ENCODE measurements at regions not wholly inside any gene's neighbourhood (a gene's known extent, or its start where the extent isn't known, plus 50 kb on each side); places are given as distances from the start of the nearest gene placed in this dataset.

- TF ChIP-seq BCL11A (IDR thresholded peaks at IDR 0.05; ENCODE audit: low read depth, low read length): no peak
- TF ChIP-seq SP1 (IDR thresholded peaks at IDR 0.05; ENCODE audit: low read depth, low read length): no peak
- no peak for TF ChIP-seq SMARCA5 (IDR thresholded peaks at IDR 0.05)
- no peak for TF ChIP-seq MTA2 (IDR thresholded peaks at IDR 0.05; ENCODE audit: low read depth)
- no peak for TF ChIP-seq ZNF274 (IDR thresholded peaks at IDR 0.05; ENCODE audit: insufficient read depth, insufficient read length)
- TF ChIP-seq ZNF384 (IDR thresholded peaks at IDR 0.05; ENCODE audit: borderline replicate concordance, low read depth, low read length): no peak
- TF ChIP-seq SUZ12 (IDR thresholded peaks at IDR 0.05; ENCODE audit: unreplicated experiment): no peak
- no peak for TF ChIP-seq YY1 (IDR thresholded peaks at IDR 0.05; ENCODE audit: low read depth, low read length)
- TF ChIP-seq POLR2A (IDR thresholded peaks at IDR 0.05; ENCODE audit: low read depth, low read length): no peak
- TF ChIP-seq CREB1 (IDR thresholded peaks at IDR 0.05; ENCODE audit: low read depth): no peak
These were observed 227.2 kb upstream of the RAG2 start for GRCh38 chr11:36825251-36825650.

Measured in GM12878 (cell line).